Suprapubic skin (tissue), 4 donors: ENCODE measurements at regions not wholly inside any gene's neighbourhood (a gene's known extent, or its start where the extent isn't known, plus 50 kb on each side); places are given as distances from the start of the nearest gene placed in this dataset.
"Not testable (repeated sequence)": the region's sequence is repeated elsewhere in the genome, so short reads cannot be mapped to it uniquely, and the experiment has no call there.

ENCODE experiments used
- DNase-seq, 2 donors: peaks; one replicate each; pipeline ENCODE4 v3.0.0-alpha.2; 2019; ENCODE audit warnings: low spot score in 2 of 2
- H3K27ac ChIP-seq: fragments of 200-600 bp; sonication (generic); one replicate; pipeline ENCODE4 v1.5.1; 2019
- H3K27me3 ChIP-seq: fragments of 200-600 bp; sonication (generic); one replicate; pipeline ENCODE4 v1.5.1; 2019
- H3K36me3 ChIP-seq: fragments of 200-600 bp; sonication (generic); one replicate; pipeline ENCODE4 v1.5.1; 2019
- H3K4me1 ChIP-seq: fragments of 200-600 bp; sonication (generic); one replicate; pipeline ENCODE4 v1.5.1; 2019
- H3K4me3 ChIP-seq: fragments of 200-600 bp; sonication (generic); one replicate; pipeline ENCODE4 v1.5.1; 2019; ENCODE audit warnings: mild to moderate bottlenecking
- H3K9me3 ChIP-seq: fragments of 200-600 bp; sonication (generic); one replicate; pipeline ENCODE4 v1.5.1; 2019
- EP300 ChIP-seq: sonication (generic); formaldehyde crosslinking; IDR thresholded peaks from one replicate; pipeline ENCODE4 v1.6.1; 2017; ENCODE audit warnings: antibody characterized with exemption
- POLR2A ChIP-seq, 2 donors: fragments of 450-650 bp; IDR thresholded peaks; one replicate each; pipeline ENCODE4 v1.6.1; 2017; ENCODE audit warnings: antibody characterized with exemption in 2 of 2, mild to moderate bottlenecking in 2 of 2, moderate library complexity in 2 of 2
- POLR2AphosphoS5 ChIP-seq, 3 donors: sonication (generic); formaldehyde crosslinking; IDR thresholded peaks; one replicate each; pipeline ENCODE4 v1.6.1; 2017; ENCODE audit warnings: antibody characterized with exemption in 3 of 3
- WGBS: methylation state at CpG from one replicate; pipeline ENCODE4 v1.1.5; 2018; 5-methylcytosine and 5-hydroxymethylcytosine counted together
- TF ChIP-seq, protein P1 (sequence below), 2 donors: fragments of 200-600 bp in 1 of 2; fragments of 450-650 bp in 1 of 2; sonication (generic) in 1 of 2; IDR thresholded peaks; one replicate each; pipeline ENCODE4 v1.5.1; 2016 to 2019; ENCODE audit warnings: antibody characterized with exemption in 2 of 2, mild to moderate bottlenecking in 1 of 2, moderate library complexity in 1 of 2

DNA sequence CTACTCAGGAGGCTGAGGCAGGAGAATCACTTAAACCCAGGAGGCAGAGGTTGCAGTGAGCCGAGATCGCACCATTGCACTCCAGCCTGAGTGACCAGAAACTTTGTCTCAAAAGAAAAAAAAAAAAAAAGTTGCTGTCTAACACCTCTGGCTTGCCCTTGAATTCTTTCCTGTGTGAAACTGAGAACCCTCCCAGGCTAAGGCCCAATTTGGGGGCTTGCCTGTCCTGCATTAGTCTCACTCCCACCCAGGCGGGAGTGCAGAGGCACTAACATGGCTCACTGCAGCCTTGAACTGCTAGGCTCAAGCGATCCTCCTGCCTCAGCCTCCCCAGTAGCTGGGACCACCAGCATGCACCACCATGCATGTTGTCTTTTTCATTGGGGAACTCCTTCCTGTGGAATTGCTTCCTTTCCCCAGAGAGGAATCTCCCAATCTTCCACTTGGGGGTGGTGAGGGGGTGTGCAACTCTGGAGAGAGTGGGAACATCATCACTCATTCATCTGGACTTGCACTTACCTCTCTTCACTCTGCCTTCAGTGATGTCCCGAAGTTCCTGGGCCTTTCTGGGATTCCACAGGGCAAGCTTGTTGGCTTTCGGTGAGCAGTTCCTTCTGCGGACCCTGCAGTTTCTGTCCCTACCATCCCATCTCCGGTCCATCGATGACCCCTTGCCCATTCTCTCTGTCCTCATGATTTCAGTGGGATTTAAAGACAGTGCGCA, 62.1 kb upstream of the CREB3L1 start:
- 97% methylated on average over 10 of the region's 10 CpGs for WGBS
- TF ChIP-seq, protein P1, sequence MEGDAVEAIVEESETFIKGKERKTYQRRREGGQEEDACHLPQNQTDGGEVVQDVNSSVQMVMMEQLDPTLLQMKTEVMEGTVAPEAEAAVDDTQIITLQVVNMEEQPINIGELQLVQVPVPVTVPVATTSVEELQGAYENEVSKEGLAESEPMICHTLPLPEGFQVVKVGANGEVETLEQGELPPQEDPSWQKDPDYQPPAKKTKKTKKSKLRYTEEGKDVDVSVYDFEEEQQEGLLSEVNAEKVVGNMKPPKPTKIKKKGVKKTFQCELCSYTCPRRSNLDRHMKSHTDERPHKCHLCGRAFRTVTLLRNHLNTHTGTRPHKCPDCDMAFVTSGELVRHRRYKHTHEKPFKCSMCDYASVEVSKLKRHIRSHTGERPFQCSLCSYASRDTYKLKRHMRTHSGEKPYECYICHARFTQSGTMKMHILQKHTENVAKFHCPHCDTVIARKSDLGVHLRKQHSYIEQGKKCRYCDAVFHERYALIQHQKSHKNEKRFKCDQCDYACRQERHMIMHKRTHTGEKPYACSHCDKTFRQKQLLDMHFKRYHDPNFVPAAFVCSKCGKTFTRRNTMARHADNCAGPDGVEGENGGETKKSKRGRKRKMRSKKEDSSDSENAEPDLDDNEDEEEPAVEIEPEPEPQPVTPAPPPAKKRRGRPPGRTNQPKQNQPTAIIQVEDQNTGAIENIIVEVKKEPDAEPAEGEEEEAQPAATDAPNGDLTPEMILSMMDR (IDR thresholded peaks at IDR 0.05): no peak
- TF ChIP-seq EP300 (no peak), POLR2AphosphoS5 (IDR thresholded peaks at IDR 0.05) (no peak), POLR2A (IDR thresholded peaks at IDR 0.05) (no peak)

DNA sequence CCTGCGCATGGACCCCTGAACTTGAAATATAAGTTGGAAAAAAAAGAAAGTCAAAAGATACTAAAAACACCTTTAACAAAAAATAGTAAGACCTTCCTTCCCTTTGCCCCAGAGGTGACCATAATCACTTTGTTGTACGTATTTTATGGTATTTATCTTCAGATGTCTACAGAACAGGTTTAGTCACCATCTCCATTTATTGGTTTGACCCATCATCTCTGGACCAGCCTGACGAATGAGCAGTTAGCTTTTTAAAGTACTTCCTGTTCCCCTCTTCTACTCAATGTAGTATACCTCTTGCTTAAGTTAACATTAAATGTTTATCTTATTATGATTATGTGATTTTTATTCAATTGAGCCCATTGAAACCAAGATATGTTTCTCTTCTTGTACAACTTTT, 64.7 kb upstream of the CREB3L1 start:
- peaks cover 5% of the 10 kb centered on the region for H3K27me3 ChIP-seq
- 86% methylated on average over 3 of the region's 3 CpGs for WGBS
- H3K36me3 ChIP-seq: no peaks in the 10 kb centered on the region
- no peaks in the 10 kb centered on the region for H3K4me1 ChIP-seq
- DNase-seq: no peak
- no peak overlapping the region for H3K27ac ChIP-seq
- TF ChIP-seq, protein P1 (IDR thresholded peaks at IDR 0.05): no peak
- TF ChIP-seq EP300 (no peak), POLR2AphosphoS5 (IDR thresholded peaks at IDR 0.05) (no peak), POLR2A (IDR thresholded peaks at IDR 0.05) (no peak)
- no peak overlapping the region for H3K4me3 ChIP-seq
- H3K9me3 ChIP-seq: no peaks in the 10 kb centered on the region

More for the DNA sequence above, 62.1 kb upstream of the CREB3L1 start:
- no peaks in the 10 kb centered on the region for H3K4me1 ChIP-seq
- DNase-seq: no peak
- H3K27me3 ChIP-seq: no peaks in the 10 kb centered on the region
- H3K9me3 ChIP-seq: no peaks in the 10 kb centered on the region
- no peaks in the 10 kb centered on the region for H3K36me3 ChIP-seq
- no peak overlapping the region for H3K4me3 ChIP-seq
- H3K27ac ChIP-seq: no peak overlapping the region

DNA sequence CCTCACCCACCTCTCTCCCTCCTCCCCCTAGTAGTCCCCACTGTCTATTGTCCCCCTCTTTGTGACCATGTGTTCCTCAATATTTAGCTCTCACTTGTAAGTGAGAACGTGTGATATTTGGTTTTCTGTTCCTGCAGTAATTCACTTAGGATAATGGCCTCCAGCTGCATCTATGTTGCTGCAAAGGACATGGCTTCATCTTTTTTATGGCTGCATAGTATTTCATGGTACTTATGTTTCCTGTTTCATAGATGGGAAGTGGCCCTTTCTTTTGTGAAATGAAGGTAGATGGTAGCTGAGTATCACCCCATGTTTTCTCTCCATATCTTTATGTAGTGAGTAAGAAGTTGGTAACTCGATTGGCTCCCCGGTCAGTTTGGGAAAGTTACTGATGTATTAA, 66.6 kb upstream of the CREB3L1 start:
- Histone ChIP-seq H3K36me3 (no peaks in the 10 kb centered on the region), H3K4me3 (no peak overlapping the region), H3K4me1 (no peaks in the 10 kb centered on the region), H3K27me3 (peaks cover 5% of the 10 kb centered on the region), H3K9me3 (no peaks in the 10 kb centered on the region), H3K27ac (no peak overlapping the region)
- 92% methylated on average over 3 of the region's 3 CpGs for WGBS
- no peak for DNase-seq
- TF ChIP-seq, protein P1 (IDR thresholded peaks at IDR 0.05): no peak
- no peak for TF ChIP-seq EP300
- no peak for TF ChIP-seq POLR2A (IDR thresholded peaks at IDR 0.05)
- no peak for TF ChIP-seq POLR2AphosphoS5 (IDR thresholded peaks at IDR 0.05)

DNA sequence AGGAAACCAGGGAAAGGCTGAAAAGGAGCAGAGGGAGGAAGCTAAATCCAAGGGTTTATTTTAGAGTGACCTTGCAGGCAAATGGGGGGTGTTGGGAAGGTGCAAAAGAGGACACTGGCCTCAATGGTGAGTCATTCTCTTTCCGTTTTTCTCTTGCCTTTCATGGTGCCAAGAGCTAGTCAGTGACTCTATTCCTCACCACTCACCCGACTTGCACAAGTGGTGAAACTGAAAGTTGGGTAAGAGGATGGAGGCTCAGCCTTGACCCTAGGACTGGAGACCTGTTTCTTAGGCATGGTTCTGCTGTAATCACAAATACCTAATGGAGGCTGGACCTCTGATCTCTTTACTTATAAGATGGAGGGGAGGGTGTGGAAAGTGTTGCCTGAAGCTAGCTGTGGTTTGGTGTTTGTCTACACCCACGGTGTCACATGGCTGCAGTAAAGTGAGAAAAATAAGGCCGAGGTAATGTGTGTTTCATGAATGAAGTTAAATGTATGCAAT, 67.3 kb upstream of the CREB3L1 start:
- Histone ChIP-seq H3K4me3 (no peak overlapping the region), H3K27me3 (peaks cover 5% of the 10 kb centered on the region), H3K36me3 (no peaks in the 10 kb centered on the region), H3K4me1 (no peaks in the 10 kb centered on the region), H3K27ac (no peak overlapping the region), H3K9me3 (no peaks in the 10 kb centered on the region)
- no peak for DNase-seq
- TF ChIP-seq POLR2A (IDR thresholded peaks at IDR 0.05) (no peak), EP300 (no peak), POLR2AphosphoS5 (IDR thresholded peaks at IDR 0.05) (no peak)
- TF ChIP-seq, protein P1 (IDR thresholded peaks at IDR 0.05): no peak
- 51% methylated on average over 4 of the region's 4 CpGs for WGBS

DNA sequence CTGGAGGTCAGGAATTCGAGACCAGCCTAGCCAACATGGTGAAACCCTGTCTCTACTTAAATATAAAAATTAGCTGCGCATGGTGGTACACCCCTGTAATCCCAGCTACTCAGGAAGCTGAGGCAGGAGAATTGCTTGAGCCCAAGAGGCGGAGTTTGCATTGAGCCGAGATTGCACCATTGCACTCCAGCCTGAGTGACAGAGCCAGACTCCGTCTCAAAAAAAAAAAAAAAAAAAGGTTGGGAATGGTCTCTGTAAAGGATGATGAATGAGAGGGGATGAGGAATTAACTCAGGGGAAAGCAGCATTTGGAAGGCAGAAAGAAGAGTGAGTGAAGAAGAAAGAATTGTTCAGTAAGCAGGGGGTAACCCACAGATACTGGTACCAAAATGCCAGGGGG, 67.8 kb upstream of the CREB3L1 start:
- not testable (repeated sequence) for DNase-seq, H3K4me1 ChIP-seq
- 71% methylated on average over 5 of the region's 5 CpGs for WGBS

More for the DNA sequence above, 67.8 kb upstream of the CREB3L1 start:
- H3K36me3 ChIP-seq, H3K4me3 ChIP-seq, H3K27ac ChIP-seq, H3K9me3 ChIP-seq, H3K27me3 ChIP-seq: not testable (repeated sequence)
